Erythroblast (primary cell): ENCODE measurements at regions not wholly inside any gene's neighbourhood (a gene's known extent, or its start where the extent isn't known, plus 50 kb on each side); places are given as distances from the start of the nearest gene placed in this dataset.

ENCODE experiments used
- GATA1 ChIP-seq: IDR thresholded peaks from 2 replicates; pipeline ENCODE4 v1.6.1; 2011; ENCODE audit warnings: low read depth, mild to moderate bottlenecking, control low read depth, low read length, moderate library complexity
- POLR2A ChIP-seq: IDR thresholded peaks from 2 replicates; pipeline ENCODE4 v1.6.1; 2011; ENCODE audit warnings: mild to moderate bottlenecking, low read length

DNA sequence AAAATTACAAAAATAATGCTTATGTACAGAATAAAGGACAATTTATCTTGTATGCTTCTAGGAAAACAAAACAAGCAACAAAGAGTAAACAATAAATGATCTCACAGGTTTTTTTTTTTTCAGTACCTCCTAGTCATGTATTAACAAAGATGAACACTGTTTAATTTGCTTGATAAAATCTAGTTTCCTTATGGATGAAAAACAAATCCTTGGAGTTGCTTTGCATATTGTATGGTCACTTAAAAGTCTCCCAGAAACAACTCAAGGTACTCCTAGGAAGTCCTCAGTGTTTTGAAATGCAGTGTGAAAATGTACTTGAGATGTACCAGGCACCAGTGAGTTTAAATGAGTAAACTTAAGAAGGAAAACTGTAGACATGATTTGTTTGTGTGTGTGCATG is 686.0 kb upstream of the BRINP3 start:
- TF ChIP-seq POLR2A (no peak), GATA1 (no peak)
